ENCODE measurements at regions not wholly inside any gene's neighbourhood (a gene's known extent, or its start where the extent isn't known, plus 50 kb on each side); places are given as distances from the start of the nearest gene placed in this dataset.

GRCh38 chr10:42933448-42934340 is 143.2 kb upstream of the RET start:
- no peak for DNase-seq (ENCODE audit: low spot score)

DNA sequence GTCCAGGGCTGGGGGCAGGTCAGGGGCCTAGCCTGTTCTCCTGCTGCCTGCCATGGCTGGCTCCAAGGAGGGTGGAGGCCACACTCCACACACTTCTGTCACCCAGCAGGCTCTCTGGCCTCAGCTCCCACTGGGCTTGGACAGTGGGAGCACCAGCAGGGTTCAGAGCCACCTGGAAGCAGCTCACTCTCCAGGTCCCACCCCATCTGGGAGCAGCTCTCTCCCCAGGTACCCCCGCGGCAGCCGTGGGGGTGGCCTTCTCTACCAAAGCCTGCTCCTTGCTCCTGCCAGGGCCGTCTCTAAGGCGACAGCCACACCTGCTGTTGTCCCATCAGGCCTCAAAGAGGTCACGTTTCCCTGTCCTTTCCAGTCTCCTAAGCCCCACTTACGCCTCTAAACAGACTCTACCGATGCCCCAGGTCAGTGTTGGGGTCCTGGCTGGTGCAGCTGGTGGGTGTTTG is 142.5 kb upstream of the RET start:
- DNase-seq (ENCODE audit: low spot score) = no peak

GRCh38 chr10:42934842-42935241 is 142.0 kb upstream of the RET start:
- DNase-seq (ENCODE audit: low spot score) = no peak

- DNase-seq (ENCODE audit: low spot score) = no peak
These were observed 141.4 kb upstream of the RET start for GRCh38 chr10:42935466-42935865.

GRCh38 chr10:42936580-42936979 is 140.3 kb upstream of the RET start:
- no peak for DNase-seq (ENCODE audit: low spot score)

- no peak for DNase-seq (ENCODE audit: low spot score)
These were observed 139.8 kb upstream of the RET start for GRCh38 chr10:42937048-42937447.

- no peak for DNase-seq (ENCODE audit: low spot score)
These were observed 139.2 kb upstream of the RET start for GRCh38 chr10:42937649-42938180.

GRCh38 chr10:42938351-42938750 is 138.5 kb upstream of the RET start:
- DNase-seq (ENCODE audit: low spot score) = no peak

DNA sequence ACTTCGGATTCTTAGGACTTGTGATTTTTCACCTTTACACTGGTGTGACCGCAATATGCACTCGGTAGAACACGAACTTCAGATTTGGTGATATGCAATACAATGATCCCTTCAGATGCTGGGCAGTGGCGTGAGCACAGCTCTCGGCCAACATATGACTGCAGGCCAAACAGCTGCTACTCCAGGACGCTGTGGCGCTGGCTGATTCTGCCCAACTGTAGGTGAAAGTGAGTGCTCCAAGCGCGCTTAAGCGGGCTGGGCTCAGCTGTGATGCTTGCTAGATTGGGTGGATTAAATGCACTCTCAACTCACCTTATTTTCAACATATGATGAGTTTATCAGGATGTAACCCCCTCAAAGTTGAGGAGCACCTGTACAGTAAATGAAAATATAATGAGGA is 137.6 kb upstream of the RET start:
- no peak for DNase-seq (ENCODE audit: low spot score)

- DNase-seq (ENCODE audit: low spot score) = no peak
These were observed 137.0 kb upstream of the RET start for GRCh38 chr10:42939685-42940366.

- no peak for DNase-seq (ENCODE audit: low spot score)
These were observed 136.2 kb upstream of the RET start for GRCh38 chr10:42940487-42941294.

DNA sequence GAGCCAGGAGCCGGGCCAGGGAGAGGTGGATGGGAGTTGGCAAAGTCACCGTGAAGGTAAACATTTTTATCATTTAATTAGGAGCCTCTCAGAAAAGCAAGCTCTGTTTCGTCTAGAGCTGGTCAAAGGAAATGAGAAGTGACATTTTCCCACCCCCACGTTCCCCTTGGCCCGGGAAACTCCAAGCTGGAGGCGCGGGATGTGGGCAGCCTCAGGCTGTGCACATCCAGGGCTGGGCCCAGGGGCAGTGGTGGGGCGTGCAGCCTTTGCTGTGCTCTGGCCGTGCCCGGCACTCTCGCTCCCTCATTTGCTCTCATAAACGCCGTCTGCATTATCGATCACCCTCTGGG is 135.6 kb upstream of the RET start:
- DNase-seq (ENCODE audit: low spot score) = no peak

DNA sequence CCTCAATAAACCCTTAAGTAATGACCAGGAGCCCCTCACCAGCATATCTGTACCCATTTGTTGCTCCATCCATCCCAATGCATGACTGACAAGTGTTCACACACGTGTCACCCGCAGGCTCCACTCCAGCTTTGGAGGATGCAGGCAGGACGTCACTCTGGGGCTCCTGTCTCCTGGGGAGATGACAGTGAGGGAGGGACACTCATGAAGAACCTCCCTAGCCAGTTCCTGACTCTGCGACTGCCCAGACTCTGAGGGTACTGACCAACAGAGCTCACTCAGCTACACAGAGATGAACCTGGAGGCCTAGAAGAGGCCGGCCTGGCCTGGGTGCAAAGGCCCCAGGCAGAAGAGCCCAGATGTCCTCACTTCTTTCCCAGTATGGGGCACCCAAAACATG is 135.1 kb upstream of the RET start:
- DNase-seq (ENCODE audit: low spot score) = no peak

- DNase-seq (ENCODE audit: low spot score) = no peak
These were observed 134.5 kb upstream of the RET start for GRCh38 chr10:42942279-42942950.

DNA sequence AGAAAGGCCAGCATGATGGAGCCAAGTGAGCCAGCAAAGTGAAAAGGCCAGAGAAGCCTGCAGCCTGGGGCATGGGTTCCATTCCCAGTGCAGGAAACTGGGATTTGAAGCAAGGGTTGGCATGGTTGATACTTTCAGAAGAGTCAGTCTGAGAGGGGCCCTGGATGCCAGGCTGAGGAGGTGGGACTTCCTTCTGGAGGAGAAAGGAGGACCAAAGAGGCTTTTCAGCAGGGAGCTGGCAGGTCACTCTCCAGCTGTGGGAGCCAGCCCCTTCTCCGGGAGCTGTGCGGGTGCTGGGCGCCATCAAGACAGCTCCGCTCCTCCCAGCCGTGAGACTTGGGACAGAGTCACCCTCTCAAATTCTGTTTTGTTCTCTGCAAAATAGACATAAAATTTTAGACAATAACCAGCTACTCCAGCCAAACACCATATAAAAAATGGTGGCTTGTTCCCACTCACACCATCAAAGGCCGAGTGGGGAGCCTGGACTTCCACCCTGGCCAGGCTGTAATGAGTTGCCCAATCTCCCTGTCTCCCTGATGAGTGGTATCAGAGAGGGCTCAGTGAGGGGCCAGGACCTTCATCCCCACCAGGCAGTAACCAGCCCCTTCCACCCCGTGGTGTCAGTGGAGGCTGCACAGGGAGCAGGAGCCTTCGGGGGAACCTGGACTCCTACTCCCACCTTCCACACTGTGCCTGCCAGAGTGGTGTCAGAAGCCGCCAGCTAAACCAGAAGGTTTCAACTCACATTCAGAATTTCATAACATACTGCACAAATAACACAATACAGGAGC is 133.6 kb upstream of the RET start:
- DNase-seq (ENCODE audit: low spot score) = no peak

DNA sequence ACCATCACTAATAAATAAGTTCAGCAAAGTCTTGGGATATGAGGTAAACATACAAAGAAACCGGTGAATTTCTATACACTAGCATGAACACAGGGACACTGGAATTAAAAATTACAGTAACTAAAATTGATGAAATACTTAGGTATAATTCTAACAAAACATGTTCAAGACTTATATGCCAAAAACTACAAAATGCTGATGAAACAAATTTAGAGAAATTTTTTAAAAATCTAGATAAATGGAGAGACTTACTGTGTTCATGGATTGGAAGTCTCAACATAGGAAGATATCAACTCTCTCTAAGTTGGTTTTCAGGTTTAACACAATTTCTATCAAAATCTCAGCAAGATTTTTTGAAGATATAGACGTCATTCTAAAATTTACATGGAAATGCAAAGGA is 128.8 kb upstream of the RET start:
- DNase-seq (ENCODE audit: low spot score) = no peak

DNA sequence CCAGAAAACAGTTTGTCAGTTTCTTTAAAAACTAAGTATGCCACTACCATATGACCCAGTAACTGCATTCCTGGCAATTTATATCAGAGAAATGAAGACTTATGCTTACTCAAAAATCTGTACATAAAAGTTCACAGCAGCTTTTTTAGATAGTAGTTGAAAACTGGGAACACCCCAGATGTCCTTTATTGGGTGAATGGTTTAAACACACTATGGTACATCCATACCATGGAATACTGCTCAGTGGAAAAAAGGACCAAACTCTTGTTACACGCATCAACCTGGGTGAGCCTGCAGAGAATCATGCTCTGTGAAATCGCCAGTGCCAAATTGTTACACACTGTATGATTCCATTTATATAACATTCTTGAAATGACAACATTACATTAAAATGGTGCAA is 127.6 kb upstream of the RET start:
- no peak for DNase-seq (ENCODE audit: low spot score)

- no peak for DNase-seq (ENCODE audit: low spot score)
These were observed 126.0 kb upstream of the RET start for GRCh38 chr10:42950606-42951485.

GRCh38 chr10:42951486-42952251 is 125.2 kb upstream of the RET start:
- DNase-seq (ENCODE audit: low spot score) = no peak

Data from LoVo (cell line).